ENCODE measurements at regions not wholly inside any gene's neighbourhood (a gene's known extent, or its start where the extent isn't known, plus 50 kb on each side); places are given as distances from the start of the nearest gene placed in this dataset.

DNA sequence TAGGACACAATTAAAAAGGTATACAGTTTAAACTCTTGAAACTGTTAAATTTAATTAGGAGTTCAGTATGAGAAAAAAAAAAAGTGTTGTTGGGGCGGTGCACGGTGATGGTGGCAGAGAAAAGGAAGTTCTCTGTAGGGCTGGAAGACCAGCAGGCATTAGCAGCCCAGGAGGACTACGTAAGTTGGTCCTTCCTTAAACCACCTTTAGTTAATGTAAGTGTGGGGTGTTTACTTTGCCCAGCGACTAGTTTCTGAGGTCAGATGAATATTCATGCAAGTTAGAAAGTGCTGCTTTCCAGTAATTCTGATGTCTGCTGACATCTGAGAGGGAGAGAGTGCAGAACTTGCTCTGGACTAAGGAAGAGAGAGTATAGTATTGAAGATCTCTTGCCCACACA, 54.9 kb downstream of the NKX2-1 start:
- H3K27ac ChIP-seq (ENCODE audit: low read length), result no peak overlapping the region
- no peaks in the 10 kb centered on the region for H3K9me3 ChIP-seq (ENCODE audit: insufficient read depth, low read depth, low read length)
- no peaks in the 10 kb centered on the region for H3K36me3 ChIP-seq (ENCODE audit: insufficient read depth, low read depth, low read length)
- peaks cover 28% of the 10 kb centered on the region for H3K27me3 ChIP-seq (ENCODE audit: insufficient read depth, low read length)
- H3K9ac ChIP-seq (ENCODE audit: low read depth, low read length), result no peak overlapping the region
- no peaks in the 10 kb centered on the region for H3K4me1 ChIP-seq (ENCODE audit: insufficient read depth, low read length)
- no peak overlapping the region for H3K4me3 ChIP-seq (ENCODE audit: low read length)

DNA sequence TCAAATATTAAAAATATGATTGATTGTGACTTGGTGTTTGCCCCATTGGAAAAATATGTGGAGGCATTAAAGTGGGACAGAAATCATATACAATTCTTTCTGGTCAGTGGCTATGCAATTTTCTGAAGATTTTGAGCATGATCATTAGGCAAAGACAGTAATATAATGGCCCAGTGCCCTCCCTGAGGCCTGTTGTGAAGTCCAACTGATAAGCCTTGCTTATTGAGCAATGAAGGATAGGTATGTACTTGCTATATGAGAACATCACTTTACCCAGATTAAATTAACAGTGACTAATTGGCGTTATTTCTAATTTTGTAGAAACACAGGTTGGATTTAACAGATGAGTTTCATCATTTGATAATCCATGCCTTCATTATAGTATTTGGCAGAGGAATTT, 57.1 kb downstream of the NKX2-1 start:
- H3K27ac ChIP-seq (ENCODE audit: low read length), result no peak overlapping the region
- no peaks in the 10 kb centered on the region for H3K4me1 ChIP-seq (ENCODE audit: insufficient read depth, low read length)
- H3K4me3 ChIP-seq (ENCODE audit: low read length), result no peak overlapping the region
- no peaks in the 10 kb centered on the region for H3K36me3 ChIP-seq (ENCODE audit: insufficient read depth, low read depth, low read length)
- H3K9me3 ChIP-seq (ENCODE audit: insufficient read depth, low read depth, low read length), result no peaks in the 10 kb centered on the region
- H3K27me3 ChIP-seq (ENCODE audit: insufficient read depth, low read length), result peaks cover 38% of the 10 kb centered on the region
- no peak overlapping the region for H3K9ac ChIP-seq (ENCODE audit: low read depth, low read length)

DNA sequence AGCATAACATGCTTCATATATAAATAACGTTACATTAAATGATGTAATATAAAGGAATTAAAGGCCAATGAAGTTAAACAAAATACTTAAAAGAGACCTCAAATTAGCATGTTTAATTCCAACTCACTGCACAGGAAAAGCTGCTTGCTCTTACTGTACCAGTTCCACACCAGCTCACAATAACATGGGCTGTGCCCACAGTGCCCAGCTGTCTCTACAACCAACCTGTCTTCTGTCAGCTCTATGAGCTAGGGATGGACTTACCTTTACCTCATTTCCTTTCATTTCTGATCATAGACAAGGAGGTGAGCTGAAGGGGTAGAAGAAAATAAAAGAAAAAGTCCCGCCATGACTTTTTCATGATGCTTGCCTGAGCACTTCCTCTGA, 64.8 kb downstream of the NKX2-1 start:
- Histone ChIP-seq H3K9ac (ENCODE audit: low read depth, low read length) (no peak overlapping the region), H3K27ac (ENCODE audit: low read length) (no peak overlapping the region), H3K4me1 (ENCODE audit: insufficient read depth, low read length) (no peaks in the 10 kb centered on the region), H3K36me3 (ENCODE audit: insufficient read depth, low read depth, low read length) (no peaks in the 10 kb centered on the region), H3K27me3 (ENCODE audit: insufficient read depth, low read length) (peaks cover 64% of the 10 kb centered on the region), H3K9me3 (ENCODE audit: insufficient read depth, low read depth, low read length) (no peaks in the 10 kb centered on the region), H3K4me3 (ENCODE audit: low read length) (no peak overlapping the region)

DNA sequence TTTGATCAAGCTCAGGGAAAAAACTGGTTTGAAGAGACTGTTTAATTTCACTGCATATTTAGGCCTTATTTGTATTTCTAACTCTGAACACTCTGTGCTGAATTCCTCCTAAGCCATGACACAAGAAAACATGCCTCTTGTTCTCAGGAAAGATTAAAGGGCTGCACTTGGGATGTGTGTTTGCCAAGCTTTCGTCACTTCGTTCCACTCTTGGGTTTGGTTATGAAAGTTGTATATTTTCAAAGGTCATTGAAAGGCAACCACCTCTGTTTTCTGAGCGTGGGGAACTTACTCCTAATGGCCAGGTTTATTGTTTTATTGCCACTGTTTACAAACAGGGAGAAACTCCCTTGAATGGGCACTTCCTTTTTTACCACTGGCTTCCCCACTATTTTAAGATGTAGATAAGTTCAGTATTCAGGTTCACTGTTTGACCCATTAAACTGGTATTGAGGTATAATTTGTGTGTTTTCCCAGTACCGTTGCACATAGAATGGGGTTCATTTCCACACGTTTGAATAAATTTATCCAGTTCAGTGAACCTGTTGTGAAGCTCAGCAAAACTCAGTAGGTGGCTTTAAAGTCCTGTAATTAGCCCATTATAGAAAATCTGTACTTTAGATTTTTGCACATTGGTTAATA, 65.3 kb downstream of the NKX2-1 start:
- no peaks in the 10 kb centered on the region for H3K36me3 ChIP-seq (ENCODE audit: insufficient read depth, low read depth, low read length)
- peaks cover 66% of the 10 kb centered on the region for H3K27me3 ChIP-seq (ENCODE audit: insufficient read depth, low read length)
- H3K4me3 ChIP-seq (ENCODE audit: low read length), result no peak overlapping the region
- H3K9ac ChIP-seq (ENCODE audit: low read depth, low read length), result no peak overlapping the region
- no peak overlapping the region for H3K27ac ChIP-seq (ENCODE audit: low read length)
- no peaks in the 10 kb centered on the region for H3K4me1 ChIP-seq (ENCODE audit: insufficient read depth, low read length)
- no peaks in the 10 kb centered on the region for H3K9me3 ChIP-seq (ENCODE audit: insufficient read depth, low read depth, low read length)

DNA sequence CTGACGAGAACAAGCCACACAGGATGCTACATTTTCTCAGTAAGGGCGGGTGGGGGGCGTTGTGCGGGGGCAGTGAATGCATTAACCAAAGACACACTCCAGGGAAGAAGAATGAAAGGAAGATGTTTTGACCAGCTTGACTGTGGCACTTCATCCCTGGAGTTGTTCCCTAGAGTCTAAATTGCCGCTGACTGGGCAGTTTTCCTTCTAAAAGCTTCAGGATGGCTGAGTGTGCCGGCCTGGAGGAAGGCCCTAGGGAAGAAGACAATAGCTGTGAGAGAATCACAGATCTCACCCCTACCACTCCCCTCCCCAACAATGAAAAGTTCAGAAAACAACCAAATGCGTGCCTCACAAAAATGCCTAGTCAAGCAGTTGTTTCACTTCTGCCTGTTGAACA, 67.2 kb downstream of the NKX2-1 start:
- peaks cover 74% of the 10 kb centered on the region for H3K27me3 ChIP-seq (ENCODE audit: insufficient read depth, low read length)
- no peak overlapping the region for H3K4me3 ChIP-seq (ENCODE audit: low read length)
- H3K9me3 ChIP-seq (ENCODE audit: insufficient read depth, low read depth, low read length), result no peaks in the 10 kb centered on the region
- no peak overlapping the region for H3K27ac ChIP-seq (ENCODE audit: low read length)
- no peaks in the 10 kb centered on the region for H3K4me1 ChIP-seq (ENCODE audit: insufficient read depth, low read length)
- H3K36me3 ChIP-seq (ENCODE audit: insufficient read depth, low read depth, low read length), result no peaks in the 10 kb centered on the region
- no peak overlapping the region for H3K9ac ChIP-seq (ENCODE audit: low read depth, low read length)

DNA sequence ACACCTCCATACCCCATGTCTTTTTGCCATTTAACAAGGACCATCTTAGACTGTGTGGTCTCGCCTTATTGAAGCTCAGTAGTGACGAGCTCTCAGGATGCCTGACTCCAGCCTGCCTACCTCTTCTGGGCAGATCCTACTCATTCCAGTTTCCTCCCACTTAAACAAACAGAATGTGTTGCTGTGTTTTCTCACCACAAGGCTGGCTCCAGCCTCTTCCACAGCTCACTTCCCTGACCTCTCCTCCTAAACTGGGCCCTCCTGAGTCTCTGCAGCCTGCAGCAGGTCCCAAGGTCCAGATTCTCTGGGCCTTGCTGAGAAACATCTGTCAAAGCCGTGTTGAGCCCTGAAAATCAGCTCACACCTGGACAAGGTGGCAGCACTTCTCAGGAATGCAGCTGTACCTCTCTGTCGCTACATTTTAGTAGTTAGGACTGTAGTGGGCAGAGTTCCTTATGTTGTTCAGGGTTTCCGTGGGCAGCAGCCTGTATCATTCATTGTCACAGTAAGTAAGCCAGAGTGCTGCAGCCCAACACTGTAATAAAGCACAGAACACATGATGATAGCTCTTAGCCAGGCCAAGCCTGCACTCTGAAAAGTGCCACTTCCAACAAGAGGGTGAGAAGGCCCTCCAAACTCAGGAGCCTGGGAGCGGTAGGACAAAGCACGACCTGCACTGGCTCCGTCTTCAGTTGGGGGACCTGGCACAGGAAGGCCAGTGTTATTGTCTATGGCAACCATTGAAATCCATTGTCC, 68.5 kb downstream of the NKX2-1 start:
- H3K27me3 ChIP-seq (ENCODE audit: insufficient read depth, low read length), result peaks cover 84% of the 10 kb centered on the region

DNA sequence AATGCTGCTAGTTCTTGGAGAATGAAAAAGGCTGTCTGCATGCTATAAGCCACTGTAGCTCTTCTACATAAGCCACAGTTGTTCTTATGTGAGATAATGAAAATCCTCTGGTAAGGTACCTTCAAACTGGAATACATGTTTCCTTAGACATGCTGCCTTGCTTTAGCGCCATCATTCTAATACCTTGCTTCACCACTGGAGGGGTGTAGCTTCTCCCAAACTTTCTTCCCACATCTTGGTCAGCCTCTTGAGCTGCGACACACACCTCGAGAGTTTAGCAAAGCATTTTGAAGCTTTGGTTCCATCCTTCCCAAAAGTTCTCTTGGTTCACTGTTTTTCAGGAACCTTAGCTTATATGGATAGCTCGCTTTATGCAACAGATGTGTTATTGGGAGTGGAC, 69.5 kb downstream of the NKX2-1 start:
- H3K4me3 ChIP-seq (ENCODE audit: low read length), result no peak overlapping the region
- H3K27ac ChIP-seq (ENCODE audit: low read length), result no peak overlapping the region
- H3K27me3 ChIP-seq (ENCODE audit: insufficient read depth, low read length), result peaks cover 93% of the 10 kb centered on the region
- no peak overlapping the region for H3K9ac ChIP-seq (ENCODE audit: low read depth, low read length)
- no peaks in the 10 kb centered on the region for H3K36me3 ChIP-seq (ENCODE audit: insufficient read depth, low read depth, low read length)
- no peaks in the 10 kb centered on the region for H3K9me3 ChIP-seq (ENCODE audit: insufficient read depth, low read depth, low read length)
- no peaks in the 10 kb centered on the region for H3K4me1 ChIP-seq (ENCODE audit: insufficient read depth, low read length)

More for the DNA sequence above, 68.5 kb downstream of the NKX2-1 start:
- Histone ChIP-seq H3K36me3 (ENCODE audit: insufficient read depth, low read depth, low read length) (no peaks in the 10 kb centered on the region), H3K4me3 (ENCODE audit: low read length) (no peak overlapping the region), H3K9ac (ENCODE audit: low read depth, low read length) (no peak overlapping the region), H3K4me1 (ENCODE audit: insufficient read depth, low read length) (no peaks in the 10 kb centered on the region), H3K9me3 (ENCODE audit: insufficient read depth, low read depth, low read length) (no peaks in the 10 kb centered on the region), H3K27ac (ENCODE audit: low read length) (no peak overlapping the region)

DNA sequence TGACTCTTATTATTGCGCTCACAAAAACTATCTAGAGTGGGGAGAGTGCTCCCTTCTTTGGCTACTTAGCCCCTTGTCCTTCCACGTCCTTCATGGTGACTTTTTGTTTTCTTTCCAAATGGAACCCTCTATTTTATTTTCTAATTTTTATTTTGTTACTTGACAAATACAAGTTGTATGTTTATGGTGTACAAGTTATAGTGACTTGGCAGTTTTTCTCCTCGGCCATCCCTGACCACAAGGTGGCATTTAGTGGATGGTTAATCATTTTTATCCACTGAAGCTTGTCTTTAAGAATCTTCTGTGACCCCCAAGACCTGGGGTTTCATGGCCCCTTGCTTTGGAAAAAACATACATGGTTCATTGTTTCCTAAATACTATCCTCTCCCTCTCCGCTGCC, 70.1 kb downstream of the NKX2-1 start:
- Histone ChIP-seq H3K4me1 (ENCODE audit: insufficient read depth, low read length) (no peaks in the 10 kb centered on the region), H3K4me3 (ENCODE audit: low read length) (no peak overlapping the region), H3K27ac (ENCODE audit: low read length) (no peak overlapping the region), H3K36me3 (ENCODE audit: insufficient read depth, low read depth, low read length) (no peaks in the 10 kb centered on the region), H3K27me3 (ENCODE audit: insufficient read depth, low read length) (peaks cover 93% of the 10 kb centered on the region), H3K9me3 (ENCODE audit: insufficient read depth, low read depth, low read length) (no peaks in the 10 kb centered on the region), H3K9ac (ENCODE audit: low read depth, low read length) (no peak overlapping the region)

DNA sequence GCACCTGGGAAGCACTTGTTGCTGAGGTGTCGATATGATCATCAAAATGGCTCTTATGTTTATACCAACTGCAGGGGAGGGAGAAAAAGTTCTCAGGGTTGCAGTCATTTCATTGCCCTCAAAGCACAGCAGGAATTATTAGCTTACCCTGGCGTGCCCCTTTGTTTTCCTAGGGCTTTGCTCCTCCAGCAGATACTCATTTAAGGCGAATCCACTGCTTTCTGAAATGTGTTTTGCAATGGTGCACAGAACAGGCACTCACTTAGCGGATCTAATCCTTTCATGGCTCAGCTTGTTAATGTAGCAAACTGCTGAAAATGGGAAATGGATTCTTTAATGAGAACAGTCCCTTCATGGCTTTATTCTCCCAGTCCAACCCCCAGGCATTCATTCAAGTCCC, 76.7 kb downstream of the NKX2-1 start:
- peak overlapping the region; percentile 45; the same call in 1 of the 2 replicates for H3K4me3 ChIP-seq (ENCODE audit: low read length)
- H3K27me3 ChIP-seq (ENCODE audit: insufficient read depth, low read length), result peaks cover 96% of the 10 kb centered on the region
- H3K4me1 ChIP-seq (ENCODE audit: insufficient read depth, low read length), result peaks cover 30% of the 10 kb centered on the region

DNA sequence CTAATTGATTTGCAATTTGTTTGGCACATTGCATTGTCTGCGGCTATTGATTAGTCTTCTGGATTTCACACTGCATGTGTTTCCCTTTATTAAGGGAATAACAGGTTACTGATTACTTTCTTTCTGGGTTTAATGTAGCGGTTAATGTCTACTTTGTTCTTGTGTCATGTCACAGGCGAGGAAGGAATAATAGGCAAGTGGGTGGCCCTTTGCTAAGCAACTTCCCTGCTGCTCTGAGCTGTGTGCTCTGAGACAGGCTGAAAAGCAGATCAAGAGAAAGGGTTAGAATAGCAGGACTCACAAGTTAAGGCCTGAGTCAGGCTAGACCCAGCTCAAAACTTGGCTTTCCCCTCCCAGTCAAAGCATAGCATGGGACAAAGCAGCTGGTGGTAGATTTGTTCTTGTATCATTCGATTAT, 77.2 kb downstream of the NKX2-1 start:
- H3K36me3 ChIP-seq (ENCODE audit: insufficient read depth, low read depth, low read length), result no peaks in the 10 kb centered on the region
- H3K27me3 ChIP-seq (ENCODE audit: insufficient read depth, low read length), result peaks cover 99% of the 10 kb centered on the region
- no peak overlapping the region for H3K27ac ChIP-seq (ENCODE audit: low read length)
- H3K4me1 ChIP-seq (ENCODE audit: insufficient read depth, low read length), result peaks cover 30% of the 10 kb centered on the region
- H3K9ac ChIP-seq (ENCODE audit: low read depth, low read length), result no peak overlapping the region
- no peaks in the 10 kb centered on the region for H3K9me3 ChIP-seq (ENCODE audit: insufficient read depth, low read depth, low read length)
- peak overlapping the region; percentile 45; the same call in 1 of the 2 replicates for H3K4me3 ChIP-seq (ENCODE audit: low read length)

More for the DNA sequence above, 76.7 kb downstream of the NKX2-1 start:
- no peaks in the 10 kb centered on the region for H3K36me3 ChIP-seq (ENCODE audit: insufficient read depth, low read depth, low read length)
- H3K9me3 ChIP-seq (ENCODE audit: insufficient read depth, low read depth, low read length), result no peaks in the 10 kb centered on the region
- H3K9ac ChIP-seq (ENCODE audit: low read depth, low read length), result no peak overlapping the region
- no peak overlapping the region for H3K27ac ChIP-seq (ENCODE audit: low read length)

DNA sequence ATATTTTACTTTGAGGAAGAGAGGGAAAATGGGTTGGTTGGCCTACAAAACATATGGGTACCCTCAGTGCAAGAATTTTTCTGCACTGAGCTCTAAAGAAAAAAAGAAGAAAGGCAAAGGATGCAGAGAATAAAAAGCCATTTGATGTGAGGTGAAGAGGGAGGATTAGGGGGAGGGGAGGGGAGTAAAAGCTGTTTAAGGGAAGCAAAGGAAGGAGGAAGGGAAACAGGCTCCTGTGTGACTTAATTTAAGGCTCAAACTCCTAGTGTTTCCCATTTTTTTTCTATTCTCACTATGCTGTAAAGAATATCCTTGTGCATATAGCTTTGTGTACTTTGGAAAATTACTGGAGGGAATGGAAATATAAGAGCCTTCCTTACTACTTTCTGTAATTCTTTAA, 78.7 kb downstream of the NKX2-1 start:
- Histone ChIP-seq H3K9me3 (ENCODE audit: insufficient read depth, low read depth, low read length) (no peaks in the 10 kb centered on the region), H3K27ac (ENCODE audit: low read length) (no peak overlapping the region), H3K4me3 (ENCODE audit: low read length) (no peak overlapping the region), H3K4me1 (ENCODE audit: insufficient read depth, low read length) (peaks cover 30% of the 10 kb centered on the region), H3K36me3 (ENCODE audit: insufficient read depth, low read depth, low read length) (no peaks in the 10 kb centered on the region), H3K27me3 (ENCODE audit: insufficient read depth, low read length) (peaks cover 99% of the 10 kb centered on the region), H3K9ac (ENCODE audit: low read depth, low read length) (no peak overlapping the region)

DNA sequence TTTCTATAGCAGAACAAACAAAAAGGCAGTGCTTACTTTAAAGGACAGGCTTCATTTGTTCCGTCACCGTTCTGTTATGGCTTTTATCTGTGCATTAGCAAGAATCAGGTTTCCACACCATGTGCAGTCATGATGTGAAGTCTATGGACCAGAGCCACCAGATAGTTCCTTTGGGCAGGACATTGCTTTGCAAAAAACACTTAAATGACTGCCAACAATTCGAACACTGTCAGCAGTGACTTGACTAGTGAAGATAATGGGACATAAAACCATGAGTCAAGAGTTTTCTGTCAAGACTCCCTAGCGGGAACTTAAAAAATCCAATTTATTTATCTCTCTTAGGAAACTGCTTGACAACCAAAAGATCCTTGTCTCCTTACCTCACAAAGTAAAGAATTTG, 80.3 kb downstream of the NKX2-1 start:
- no peak overlapping the region for H3K9ac ChIP-seq (ENCODE audit: low read depth, low read length)
- H3K36me3 ChIP-seq (ENCODE audit: insufficient read depth, low read depth, low read length), result no peaks in the 10 kb centered on the region
- H3K27ac ChIP-seq (ENCODE audit: low read length), result no peak overlapping the region
- peaks cover 30% of the 10 kb centered on the region for H3K4me1 ChIP-seq (ENCODE audit: insufficient read depth, low read length)
- H3K4me3 ChIP-seq (ENCODE audit: low read length), result no peak overlapping the region
- H3K27me3 ChIP-seq (ENCODE audit: insufficient read depth, low read length), result peaks cover 84% of the 10 kb centered on the region
- no peaks in the 10 kb centered on the region for H3K9me3 ChIP-seq (ENCODE audit: insufficient read depth, low read depth, low read length)
